ENCODE measurements at regions not wholly inside any gene's neighbourhood (a gene's known extent, or its start where the extent isn't known, plus 50 kb on each side); places are given as distances from the start of the nearest gene placed in this dataset.

DNA sequence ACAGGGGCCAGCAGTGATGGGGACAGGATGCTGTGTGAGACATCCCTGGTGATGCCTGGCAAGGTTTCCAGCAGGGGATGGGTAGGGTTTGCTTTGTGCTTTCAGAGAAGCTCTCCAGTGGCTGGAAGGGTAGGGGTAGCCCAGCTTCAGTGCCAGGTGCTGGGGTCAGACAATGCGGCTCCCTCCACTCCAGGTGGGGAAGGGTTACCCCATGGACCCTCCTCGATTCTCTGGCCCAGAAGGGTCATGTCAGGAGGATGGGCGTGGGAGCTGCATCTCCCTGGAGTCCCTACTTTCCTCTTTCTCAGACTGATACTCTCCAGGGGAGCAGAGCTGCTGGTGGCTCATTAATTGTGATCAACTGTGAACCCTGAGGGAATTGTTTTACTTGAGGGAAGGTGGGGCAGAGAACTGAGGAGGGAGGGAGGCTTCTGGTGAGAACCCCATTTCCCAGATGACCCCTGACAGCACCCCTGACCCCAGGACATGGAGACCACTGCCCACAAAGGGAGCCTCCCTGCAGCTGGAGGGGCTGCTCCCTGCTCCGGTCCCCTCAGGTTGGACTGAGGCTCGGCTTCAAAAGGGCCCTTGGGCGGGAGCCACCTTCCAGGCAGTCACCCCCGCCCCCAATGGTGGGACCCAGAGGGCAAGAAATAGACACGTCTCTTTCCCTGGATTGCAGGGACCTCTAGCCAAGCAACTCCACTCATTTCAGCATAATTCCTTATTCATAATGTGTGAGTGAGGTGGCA, 100.9 kb upstream of the BHLHE23 start:
- TF ChIP-seq, protein P1, sequence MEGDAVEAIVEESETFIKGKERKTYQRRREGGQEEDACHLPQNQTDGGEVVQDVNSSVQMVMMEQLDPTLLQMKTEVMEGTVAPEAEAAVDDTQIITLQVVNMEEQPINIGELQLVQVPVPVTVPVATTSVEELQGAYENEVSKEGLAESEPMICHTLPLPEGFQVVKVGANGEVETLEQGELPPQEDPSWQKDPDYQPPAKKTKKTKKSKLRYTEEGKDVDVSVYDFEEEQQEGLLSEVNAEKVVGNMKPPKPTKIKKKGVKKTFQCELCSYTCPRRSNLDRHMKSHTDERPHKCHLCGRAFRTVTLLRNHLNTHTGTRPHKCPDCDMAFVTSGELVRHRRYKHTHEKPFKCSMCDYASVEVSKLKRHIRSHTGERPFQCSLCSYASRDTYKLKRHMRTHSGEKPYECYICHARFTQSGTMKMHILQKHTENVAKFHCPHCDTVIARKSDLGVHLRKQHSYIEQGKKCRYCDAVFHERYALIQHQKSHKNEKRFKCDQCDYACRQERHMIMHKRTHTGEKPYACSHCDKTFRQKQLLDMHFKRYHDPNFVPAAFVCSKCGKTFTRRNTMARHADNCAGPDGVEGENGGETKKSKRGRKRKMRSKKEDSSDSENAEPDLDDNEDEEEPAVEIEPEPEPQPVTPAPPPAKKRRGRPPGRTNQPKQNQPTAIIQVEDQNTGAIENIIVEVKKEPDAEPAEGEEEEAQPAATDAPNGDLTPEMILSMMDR (conservative IDR thresholded peaks at IDR 0.05 in 1 of 2, IDR thresholded peaks at IDR 0.05 in 1 of 2; ENCODE audit: extremely low read depth in 1 of 2, insufficient read depth in 1 of 2, low read depth in 1 of 2, low read length in 2 of 2) = no peak
- no peak for TF ChIP-seq EZH2 (IDR thresholded peaks at IDR 0.05; ENCODE audit: borderline replicate concordance, low read length)
